Endothelial cell of umbilical vein (primary cell): ENCODE measurements at regions not wholly inside any gene's neighbourhood (a gene's known extent, or its start where the extent isn't known, plus 50 kb on each side); places are given as distances from the start of the nearest gene placed in this dataset.

ENCODE experiments used
- BruUV-seq: library from RNA; stranded (reverse); fragments of 400-500 nt; replicated peaks from 2 replicates; lab custom pipeline; 2021; lab: Mats Ljungman, UMichigan
- CTCF ChIA-PET: fragments of 300-600, 350-600 bp; sonication (Branson Sonifier 250); formaldehyde crosslinking; loops from one replicate; lab custom pipeline; 2021; ENCODE audit warnings: antibody characterized with exemption, inconsistent platforms; lab: Charles Lee
- POLR2A ChIA-PET: fragments of 300-600, 350-600 bp; sonication (Branson Sonifier 250); formaldehyde crosslinking; loops from one replicate; lab custom pipeline; 2021; ENCODE audit warnings: antibody characterized with exemption, inconsistent platforms; lab: Charles Lee
- DNase-seq: peaks from one replicate; pipeline ENCODE4 v3.0.0-alpha.2; 2011; ENCODE audit warnings: low read depth, low spot score
- FAIRE-seq: peaks from 2 replicates; lab custom pipeline; 2011; peaks lifted over from hg19 to GRCh38; lab: Jason Lieb, UNC
- H2AFZ ChIP-seq: 2 replicates; pipeline ENCODE4 v1.6.0; 2012; ENCODE audit warnings: low read depth, low read length, control low read depth, inconsistent platforms
- H3K27ac ChIP-seq: 2 replicates; pipeline ENCODE4 v1.5.1; 2011; ENCODE audit warnings: low read depth, mild to moderate bottlenecking, control low read depth, low read length, moderate library complexity; ENCODE audit not compliant: insufficient read depth
- H3K27me3 ChIP-seq, 2 experiments: 2 replicates each; pipeline versions ENCODE4 v1.6.0 to v1.6.1; 2011; ENCODE audit warnings: low read length in 2 of 2, mixed read lengths in 1 of 2; ENCODE audit not compliant: control insufficient read depth in 2 of 2, insufficient read depth in 2 of 2
- H3K36me3 ChIP-seq, 2 experiments: 2 replicates in 1 of 2; 3 replicates in 1 of 2; pipeline ENCODE4 v1.5.1; 2011; ENCODE audit warnings: low read length in 2 of 2, mild to moderate bottlenecking in 1 of 2, moderate library complexity in 1 of 2; ENCODE audit not compliant: control insufficient read depth in 2 of 2, insufficient read depth in 2 of 2; ENCODE audit errors: extremely low read depth in 1 of 2
- H3K4me1 ChIP-seq: 3 replicates; pipeline ENCODE4 v1.5.1; 2011; ENCODE audit warnings: mild to moderate bottlenecking, low read length; ENCODE audit not compliant: control insufficient read depth, insufficient read depth; ENCODE audit errors: extremely low read depth
- H3K4me2 ChIP-seq: 2 replicates; pipeline ENCODE4 v1.6.1; 2011; ENCODE audit warnings: low read length, control low read depth, mixed read lengths; ENCODE audit not compliant: insufficient read depth
- H3K4me3 ChIP-seq, 3 experiments: fragments of 200-600 bp in 1 of 3; sonication (generic), shearing (Covaris generic) in 1 of 3; replicated peaks in 1 of 3; 2 replicates each; pipeline ENCODE4 v1.5.1; 2011 to 2016; ENCODE audit warnings: control low read depth in 3 of 3, low read length in 3 of 3, mild to moderate bottlenecking in 2 of 3, inconsistent platforms in 1 of 3, low read depth in 1 of 3, moderate library complexity in 1 of 3; ENCODE audit not compliant: insufficient read depth in 1 of 3
- H3K79me2 ChIP-seq: 2 replicates; pipeline ENCODE4 v1.6.0; 2012; ENCODE audit warnings: low read length, inconsistent platforms; ENCODE audit not compliant: control insufficient read depth, insufficient read depth
- H3K9ac ChIP-seq: replicated peaks from 2 replicates; pipeline ENCODE3; 2011; ENCODE audit warnings: low read length, control low read depth; ENCODE audit not compliant: insufficient read depth; ENCODE audit errors: extremely low read depth
- H3K9me1 ChIP-seq: replicated peaks from 3 replicates; pipeline ENCODE4 v1.6.0; 2011; ENCODE audit warnings: mild to moderate bottlenecking, low read length; ENCODE audit not compliant: control insufficient read depth, insufficient read depth; ENCODE audit errors: extremely low read depth
- H3K9me3 ChIP-seq: replicated peaks from 2 replicates; pipeline ENCODE4 v1.5.1; 2012; ENCODE audit warnings: low read length, inconsistent platforms; ENCODE audit not compliant: control insufficient read depth, insufficient read depth
- H4K20me1 ChIP-seq: replicated peaks from 2 replicates; pipeline ENCODE3; 2011; ENCODE audit warnings: mild to moderate bottlenecking, low read length; ENCODE audit not compliant: control insufficient read depth, insufficient read depth; ENCODE audit errors: extremely low read depth
- CTCF ChIP-seq, 2 donors: IDR thresholded peaks; 1 replicate in 1 of 2; 2 replicates in 1 of 2; pipeline ENCODE4 v1.5.1; 2011; ENCODE audit warnings: low read length in 2 of 2, mild to moderate bottlenecking in 2 of 2, moderate library complexity in 2 of 2, control low read depth in 1 of 2, inconsistent platforms in 1 of 2, low read depth in 1 of 2; ENCODE audit not compliant: insufficient read depth in 1 of 2; ENCODE audit errors: extremely low read depth in 1 of 2
- EZH2 ChIP-seq: IDR thresholded peaks from 2 replicates; pipeline ENCODE4 v1.6.1; 2012; ENCODE audit warnings: borderline replicate concordance, low read depth, mild to moderate bottlenecking, moderate library complexity, low read length, inconsistent platforms; ENCODE audit not compliant: severe bottlenecking
- FOS ChIP-seq: IDR thresholded peaks from 2 replicates; pipeline ENCODE4 v1.6.1; 2011; ENCODE audit warnings: mild to moderate bottlenecking, low read length, moderate library complexity, borderline replicate concordance; ENCODE audit not compliant: insufficient read depth
- GATA2 ChIP-seq: IDR thresholded peaks from 2 replicates; pipeline ENCODE4 v1.7.0; 2011; ENCODE audit warnings: low read depth, mild to moderate bottlenecking, moderate library complexity, mixed read lengths, low read length; ENCODE audit not compliant: insufficient read length, insufficient read depth
- JUN ChIP-seq: IDR thresholded peaks from 2 replicates; pipeline ENCODE4 v1.6.1; 2011; ENCODE audit warnings: borderline replicate concordance, low read depth; ENCODE audit not compliant: insufficient read length, insufficient read depth
- MAX ChIP-seq: IDR thresholded peaks from 2 replicates; pipeline ENCODE4 v1.6.1; 2011; ENCODE audit not compliant: insufficient read depth, insufficient read length
- MYC ChIP-seq: IDR thresholded peaks from one replicate; pipeline ENCODE4 v1.6.1; 2011; ENCODE audit warnings: mild to moderate bottlenecking, low read depth, low read length
- POLR2A ChIP-seq: IDR thresholded peaks from 2 replicates; pipeline ENCODE4 v1.6.1; 2012; ENCODE audit warnings: low read depth, mild to moderate bottlenecking, control low read depth, low read length
- POLR2AphosphoS5 ChIP-seq: IDR thresholded peaks from 2 replicates; pipeline ENCODE4 v1.6.1; 2012; ENCODE audit warnings: low read depth, mild to moderate bottlenecking, control low read depth, low read length, moderate library complexity; ENCODE audit not compliant: insufficient read depth
- dilution Hi-C: fragments of 300-500 bp; cut with MboI; formaldehyde crosslinking; loops from one replicate; pipeline ENCODE4 v1.15.0; 2019; ENCODE audit warnings: low sequenced_read_pairs; ENCODE audit not compliant: extremely low pct_ligation_motif_present
- intact Hi-C: fragments of 100-400 bp; cut with micrococcal nuclease; formaldehyde crosslinking; loops from one replicate; pipeline ENCODE4 v1.10.0; 2022

GRCh38 chr2:121860758-121861227, 105.3 kb downstream of the TSN start:
- H3K9me3 ChIP-seq = no peaks in the 10 kb centered on the region
- H3K27ac ChIP-seq = no peak overlapping the region
- H3K36me3 ChIP-seq = no peaks in the 10 kb centered on the region
- no peak for FAIRE-seq
- no peaks in the 10 kb centered on the region for H4K20me1 ChIP-seq
- TF ChIP-seq MYC = no peak
- TF ChIP-seq GATA2 = no peak
- TF ChIP-seq FOS = no peak
- no peak for TF ChIP-seq JUN
- no peak for TF ChIP-seq MAX
- TF ChIP-seq POLR2A = no peak
- no peak for TF ChIP-seq EZH2
- no peak for TF ChIP-seq POLR2AphosphoS5
- no TSS peak for BruUV-seq
- H3K79me2 ChIP-seq = no peaks in the 10 kb centered on the region
- POLR2A ChIA-PET = no interaction called here
- no peak overlapping the region for H2AFZ ChIP-seq
- DNase-seq = no peak
- H3K27me3 ChIP-seq = no peaks in the 10 kb centered on the region
- no peak overlapping the region for H3K4me2 ChIP-seq
- no peaks in the 10 kb centered on the region for H3K4me1 ChIP-seq
- intact Hi-C loops = no loop called here
- no peaks in the 10 kb centered on the region for H3K9me1 ChIP-seq
- H3K9ac ChIP-seq = no peak overlapping the region
- CTCF ChIA-PET = no interaction called here
- H3K4me3 ChIP-seq = no peak overlapping the region
- dilution Hi-C loops = no loop called here

- Histone ChIP-seq H3K4me1 (no peaks in the 10 kb centered on the region), H3K79me2 (no peaks in the 10 kb centered on the region), H3K4me3 (no peak overlapping the region), H4K20me1 (no peaks in the 10 kb centered on the region), H3K4me2 (no peak overlapping the region), H3K27ac (no peak overlapping the region), H3K9ac (no peak overlapping the region), H3K9me1 (no peaks in the 10 kb centered on the region), H3K9me3 (no peaks in the 10 kb centered on the region), H2AFZ (no peak overlapping the region), H3K27me3 (no peaks in the 10 kb centered on the region), H3K36me3 (no peaks in the 10 kb centered on the region)
- no peak for FAIRE-seq
- BruUV-seq = no TSS peak
- TF ChIP-seq CTCF (IDR thresholded peaks at IDR 0.05; ENCODE audit: extremely low read depth in 1 of 2, insufficient read depth in 1 of 2, low read depth in 1 of 2, low read length in 2 of 2) = no peak
- no peak for TF ChIP-seq MAX
- no peak for TF ChIP-seq JUN
- no peak for TF ChIP-seq FOS
- no peak for TF ChIP-seq POLR2A
- no peak for TF ChIP-seq EZH2
- TF ChIP-seq POLR2AphosphoS5 = no peak
- intact Hi-C loops (no loop called here), dilution Hi-C loops (no loop called here)
- DNase-seq = no peak
- ChIA-PET POLR2A (no interaction called here), CTCF (no interaction called here)
These were observed 106.8 kb downstream of the TSN start for GRCh38 chr2:121862286-121862685.
